SU-DHL-6 (cell line): ENCODE measurements at regions not wholly inside any gene's neighbourhood (a gene's known extent, or its start where the extent isn't known, plus 50 kb on each side); places are given as distances from the start of the nearest gene placed in this dataset.

ENCODE experiments used
- EZH2phosphoT487 ChIP-seq: fragments of 200-600 bp; sonication (generic), shearing (Covaris generic); conservative IDR thresholded peaks from 2 replicates; pipeline ENCODE4 v1.6.1; 2018; ENCODE audit warnings: mild to moderate bottlenecking, antibody characterized with exemption, low read length, moderate library complexity, mixed read lengths
- TF ChIP-seq, protein P1 (sequence below): fragments of 200-600 bp; sonication (generic); IDR thresholded peaks from one replicate; pipeline ENCODE4 v1.5.1; 2017; ENCODE audit warnings: antibody characterized with exemption, mild to moderate bottlenecking, low read length, moderate library complexity; ENCODE audit not compliant: insufficient read depth, poor library complexity, severe bottlenecking

DNA sequence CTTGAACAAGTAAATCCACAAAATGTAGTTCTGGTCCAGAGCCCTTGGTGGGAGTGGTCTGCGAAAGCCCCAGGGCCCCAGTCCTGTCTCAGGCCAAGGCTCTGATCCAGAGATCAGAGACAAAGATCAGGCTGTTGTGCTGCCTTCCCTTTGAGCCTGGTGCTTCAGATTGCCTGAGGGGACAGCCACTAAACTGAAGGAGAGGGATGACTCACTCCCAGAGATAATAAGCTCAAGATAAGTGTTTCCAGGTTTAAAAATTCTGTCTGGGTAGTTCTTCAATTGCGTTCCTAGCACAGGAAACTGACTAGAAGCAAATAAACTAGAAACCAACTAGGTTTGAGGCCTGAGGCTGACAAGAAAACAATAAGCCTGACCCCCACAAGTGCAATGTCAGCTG is 190.2 kb downstream of the RAMP3 start:
- TF ChIP-seq EZH2phosphoT487: no peak
- TF ChIP-seq, protein P1, sequence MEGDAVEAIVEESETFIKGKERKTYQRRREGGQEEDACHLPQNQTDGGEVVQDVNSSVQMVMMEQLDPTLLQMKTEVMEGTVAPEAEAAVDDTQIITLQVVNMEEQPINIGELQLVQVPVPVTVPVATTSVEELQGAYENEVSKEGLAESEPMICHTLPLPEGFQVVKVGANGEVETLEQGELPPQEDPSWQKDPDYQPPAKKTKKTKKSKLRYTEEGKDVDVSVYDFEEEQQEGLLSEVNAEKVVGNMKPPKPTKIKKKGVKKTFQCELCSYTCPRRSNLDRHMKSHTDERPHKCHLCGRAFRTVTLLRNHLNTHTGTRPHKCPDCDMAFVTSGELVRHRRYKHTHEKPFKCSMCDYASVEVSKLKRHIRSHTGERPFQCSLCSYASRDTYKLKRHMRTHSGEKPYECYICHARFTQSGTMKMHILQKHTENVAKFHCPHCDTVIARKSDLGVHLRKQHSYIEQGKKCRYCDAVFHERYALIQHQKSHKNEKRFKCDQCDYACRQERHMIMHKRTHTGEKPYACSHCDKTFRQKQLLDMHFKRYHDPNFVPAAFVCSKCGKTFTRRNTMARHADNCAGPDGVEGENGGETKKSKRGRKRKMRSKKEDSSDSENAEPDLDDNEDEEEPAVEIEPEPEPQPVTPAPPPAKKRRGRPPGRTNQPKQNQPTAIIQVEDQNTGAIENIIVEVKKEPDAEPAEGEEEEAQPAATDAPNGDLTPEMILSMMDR: no peak
